ENCODE measurements at regions not wholly inside any gene's neighbourhood (a gene's known extent, or its start where the extent isn't known, plus 50 kb on each side); places are given as distances from the start of the nearest gene placed in this dataset.

GRCh38 chr6:47141171-47141570, 99.0 kb upstream of the ADGRF1 start:
- Histone ChIP-seq H3F3A (ENCODE audit: insufficient read depth) (no peaks in the 10 kb centered on the region), H3K36me3 (ENCODE audit: low read length) (no peaks in the 10 kb centered on the region), H3K4me3 (ENCODE audit: insufficient read depth, low read length, poor library complexity, severe bottlenecking) (no peak overlapping the region), H4K20me1 (ENCODE audit: low read depth, low read length) (no peaks in the 10 kb centered on the region), H3K9ac (ENCODE audit: low read length) (no peak overlapping the region), H3K27ac (ENCODE audit: low read depth, low read length) (no peak overlapping the region), H3K27me3 (ENCODE audit: low read length) (no peaks in the 10 kb centered on the region), H3K9me2 (replicated peaks; ENCODE audit: insufficient read depth, low read length) (no peaks in the 10 kb centered on the region), H2AFZ (ENCODE audit: low read depth, low read length, severe bottlenecking) (no peak overlapping the region), H3K9me3 (ENCODE audit: insufficient read depth, low read length) (no peaks in the 10 kb centered on the region), H3K4me2 (ENCODE audit: low read depth, low read length, poor library complexity, severe bottlenecking) (no peak overlapping the region), H3K79me2 (ENCODE audit: insufficient read depth, low read length) (no peaks in the 10 kb centered on the region)
- TF ChIP-seq CTCF (IDR thresholded peaks at IDR 0.05; ENCODE audit: insufficient read depth, low read length, poor library complexity, severe bottlenecking): no peak
- TF ChIP-seq EZH2phosphoT487 (conservative IDR thresholded peaks at IDR 0.05; ENCODE audit: low read length): no peak

GRCh38 chr6:47138046-47138445, 95.9 kb upstream of the ADGRF1 start:
- Histone ChIP-seq H3K9ac (ENCODE audit: low read length) (no peak overlapping the region), H3K27ac (ENCODE audit: low read depth, low read length) (no peak overlapping the region), H2AFZ (ENCODE audit: low read depth, low read length, severe bottlenecking) (no peak overlapping the region), H3K4me3 (ENCODE audit: insufficient read depth, low read length, poor library complexity, severe bottlenecking) (no peak overlapping the region), H3K36me3 (ENCODE audit: low read length) (no peaks in the 10 kb centered on the region), H3K4me2 (ENCODE audit: low read depth, low read length, poor library complexity, severe bottlenecking) (no peak overlapping the region), H3K9me2 (replicated peaks; ENCODE audit: insufficient read depth, low read length) (no peaks in the 10 kb centered on the region), H3K79me2 (ENCODE audit: insufficient read depth, low read length) (no peaks in the 10 kb centered on the region), H3F3A (ENCODE audit: insufficient read depth) (no peaks in the 10 kb centered on the region), H4K20me1 (ENCODE audit: low read depth, low read length) (no peaks in the 10 kb centered on the region), H3K27me3 (ENCODE audit: low read length) (no peaks in the 10 kb centered on the region), H3K9me3 (ENCODE audit: insufficient read depth, low read length) (no peaks in the 10 kb centered on the region)
- no peak for TF ChIP-seq EZH2phosphoT487 (conservative IDR thresholded peaks at IDR 0.05; ENCODE audit: low read length)
- no peak for TF ChIP-seq CTCF (IDR thresholded peaks at IDR 0.05; ENCODE audit: insufficient read depth, low read length, poor library complexity, severe bottlenecking)

GRCh38 chr6:47137073-47137472, 94.9 kb upstream of the ADGRF1 start:
- no peak overlapping the region for H3K27ac ChIP-seq (ENCODE audit: low read depth, low read length)
- no peak overlapping the region for H3K4me3 ChIP-seq (ENCODE audit: insufficient read depth, low read length, poor library complexity, severe bottlenecking)
- TF ChIP-seq CTCF (IDR thresholded peaks at IDR 0.05; ENCODE audit: insufficient read depth, low read length, poor library complexity, severe bottlenecking): no peak
- TF ChIP-seq EZH2phosphoT487 (conservative IDR thresholded peaks at IDR 0.05; ENCODE audit: low read length): no peak
- H2AFZ ChIP-seq (ENCODE audit: low read depth, low read length, severe bottlenecking): no peak overlapping the region
- H3K9me2 ChIP-seq (replicated peaks; ENCODE audit: insufficient read depth, low read length): no peaks in the 10 kb centered on the region
- H3K79me2 ChIP-seq (ENCODE audit: insufficient read depth, low read length): no peaks in the 10 kb centered on the region
- H3K4me2 ChIP-seq (ENCODE audit: low read depth, low read length, poor library complexity, severe bottlenecking): no peak overlapping the region
- H3K9me3 ChIP-seq (ENCODE audit: insufficient read depth, low read length): no peaks in the 10 kb centered on the region
- no peaks in the 10 kb centered on the region for H4K20me1 ChIP-seq (ENCODE audit: low read depth, low read length)
- H3K27me3 ChIP-seq (ENCODE audit: low read length): no peaks in the 10 kb centered on the region
- no peak overlapping the region for H3K9ac ChIP-seq (ENCODE audit: low read length)
- H3F3A ChIP-seq (ENCODE audit: insufficient read depth): no peaks in the 10 kb centered on the region
- no peaks in the 10 kb centered on the region for H3K36me3 ChIP-seq (ENCODE audit: low read length)

- Histone ChIP-seq H3F3A (ENCODE audit: insufficient read depth) (no peaks in the 10 kb centered on the region), H3K9ac (ENCODE audit: low read length) (no peak overlapping the region), H3K79me2 (ENCODE audit: insufficient read depth, low read length) (no peaks in the 10 kb centered on the region), H3K27ac (ENCODE audit: low read depth, low read length) (no peak overlapping the region), H3K9me2 (replicated peaks; ENCODE audit: insufficient read depth, low read length) (no peaks in the 10 kb centered on the region), H3K9me3 (ENCODE audit: insufficient read depth, low read length) (no peaks in the 10 kb centered on the region), H3K36me3 (ENCODE audit: low read length) (no peaks in the 10 kb centered on the region), H4K20me1 (ENCODE audit: low read depth, low read length) (no peaks in the 10 kb centered on the region), H3K4me2 (ENCODE audit: low read depth, low read length, poor library complexity, severe bottlenecking) (no peak overlapping the region), H3K27me3 (ENCODE audit: low read length) (no peaks in the 10 kb centered on the region), H2AFZ (ENCODE audit: low read depth, low read length, severe bottlenecking) (no peak overlapping the region), H3K4me3 (ENCODE audit: insufficient read depth, low read length, poor library complexity, severe bottlenecking) (no peak overlapping the region)
- no peak for TF ChIP-seq EZH2phosphoT487 (conservative IDR thresholded peaks at IDR 0.05; ENCODE audit: low read length)
- TF ChIP-seq CTCF (IDR thresholded peaks at IDR 0.05; ENCODE audit: insufficient read depth, low read length, poor library complexity, severe bottlenecking): no peak
Measured at GRCh38 chr6:47135772-47136171, 93.6 kb upstream of the ADGRF1 start.
